HuH-7.5 (cell line): ENCODE measurements at regions not wholly inside any gene's neighbourhood (a gene's known extent, or its start where the extent isn't known, plus 50 kb on each side); places are given as distances from the start of the nearest gene placed in this dataset.
"Not testable (repeated sequence)": the region's sequence is repeated elsewhere in the genome, so short reads cannot be mapped to it uniquely, and the experiment has no call there.

Source experiments
- DNase-seq: peaks from one replicate; pipeline ENCODE4 v3.0.0; 2011; ENCODE audit warnings: low spot score

DNA sequence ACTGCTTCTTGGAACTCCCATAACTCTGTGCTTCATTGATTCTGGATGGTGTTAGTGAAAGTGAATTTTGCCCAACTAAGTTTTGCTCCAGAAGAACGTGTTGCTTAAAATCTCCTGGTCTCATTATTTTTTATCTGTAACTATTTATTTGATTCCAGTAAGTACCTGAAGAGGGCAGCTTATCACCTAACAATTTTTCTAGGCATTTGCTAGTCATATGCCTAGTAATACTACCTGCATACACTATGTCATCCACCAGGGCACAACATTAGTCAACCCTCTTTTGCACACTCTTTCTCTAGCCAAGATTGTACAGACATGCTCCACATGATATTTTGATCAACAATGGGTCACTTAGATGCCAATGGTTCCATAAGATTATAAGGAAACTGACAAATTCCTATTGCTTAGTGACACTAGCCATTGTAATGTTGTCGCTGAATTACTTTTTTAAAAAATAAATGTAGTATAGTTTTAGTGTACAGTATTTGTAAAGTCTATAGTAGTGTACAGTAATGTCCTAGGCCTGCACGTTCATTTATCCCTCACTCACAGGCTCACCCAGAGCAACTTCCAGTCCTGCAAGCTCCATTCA lies 499.9 kb upstream of the AADAT start:
- DNase-seq: no peak

- no peak for DNase-seq
These were observed 492.2 kb upstream of the AADAT start for GRCh38 chr4:170581969-170582368.

- no peak for DNase-seq
These were observed 491.6 kb upstream of the AADAT start for GRCh38 chr4:170581322-170581721.

GRCh38 chr4:170580651-170581050 lies 490.9 kb upstream of the AADAT start:
- DNase-seq: no peak

DNA sequence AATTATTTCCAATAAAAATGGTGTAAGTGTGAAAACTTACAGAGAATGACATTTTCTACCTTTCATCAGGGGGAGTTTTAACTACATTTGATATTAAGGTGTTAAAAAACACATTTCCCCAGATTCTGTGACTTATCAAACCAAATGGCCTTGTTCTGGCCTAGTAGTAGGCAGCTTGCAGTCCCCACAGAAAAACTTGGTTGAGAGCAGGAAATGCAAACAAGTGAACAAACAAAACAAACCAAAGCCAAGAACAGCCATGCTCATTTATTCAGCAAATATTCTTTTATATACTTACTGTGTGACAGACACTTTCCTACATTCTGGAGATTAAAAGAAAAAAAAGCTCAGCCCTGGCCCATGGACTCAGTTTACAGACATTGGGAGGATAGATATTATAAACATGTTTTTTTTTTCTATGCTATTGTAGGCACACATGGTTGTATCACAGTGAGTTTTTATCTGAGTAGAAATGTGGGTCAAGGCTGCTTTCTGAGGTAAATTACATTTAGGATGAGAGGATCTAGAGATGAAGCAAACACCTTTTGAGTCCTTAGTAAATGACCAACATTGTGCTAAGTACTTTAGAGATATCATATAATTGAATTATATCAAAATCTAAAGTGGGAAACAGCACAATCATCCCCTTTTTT lies 449.2 kb upstream of the AADAT start:
- no peak for DNase-seq

DNA sequence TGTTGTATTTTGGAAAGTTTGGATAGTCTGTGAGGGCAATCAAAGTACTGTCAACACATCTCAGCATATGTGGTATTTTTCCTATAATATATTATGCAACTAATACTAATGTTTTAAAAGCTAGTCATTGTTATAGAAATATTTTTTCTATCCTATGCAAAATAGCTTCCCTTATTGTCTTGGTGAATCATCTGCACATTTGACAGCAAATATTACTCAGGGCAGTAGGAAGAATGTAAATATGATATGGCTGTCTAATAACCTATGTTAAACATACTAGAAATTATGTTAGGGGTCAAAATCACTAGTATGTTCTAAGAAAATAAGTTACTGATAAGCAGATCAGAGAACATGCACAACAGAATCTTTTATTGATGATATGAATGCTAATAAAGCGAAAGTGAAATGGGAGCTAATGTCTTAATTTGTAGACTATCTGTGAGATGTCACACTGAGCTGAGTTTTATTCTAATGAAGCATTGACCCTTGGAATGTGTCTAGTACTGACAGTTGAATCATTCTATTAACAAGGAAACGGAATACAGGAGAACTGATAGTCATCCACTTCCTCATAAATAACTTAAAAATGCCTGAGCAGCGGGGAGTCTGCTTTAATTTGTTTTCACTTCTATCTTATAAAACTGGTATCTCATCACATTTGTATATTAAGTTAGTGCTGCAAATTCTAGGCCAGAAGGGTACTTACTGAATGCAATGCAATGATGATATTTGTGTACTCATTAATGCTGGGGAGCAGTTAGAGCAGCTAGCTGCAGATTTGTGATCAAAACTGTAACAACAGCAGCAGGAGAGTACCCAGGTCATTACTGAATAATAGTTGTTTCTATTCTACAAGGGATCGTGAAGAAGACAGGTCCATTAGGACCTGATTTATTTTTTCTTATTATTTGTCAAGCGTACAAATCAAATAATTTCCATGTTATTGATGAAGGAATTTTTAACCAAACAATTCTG lies 440.3 kb upstream of the AADAT start:
- no peak for DNase-seq

- no peak for DNase-seq
These were observed 436.7 kb upstream of the AADAT start for GRCh38 chr4:170526471-170526870.

- DNase-seq: no peak
These were observed 432.7 kb upstream of the AADAT start for GRCh38 chr4:170522427-170522970.

DNA sequence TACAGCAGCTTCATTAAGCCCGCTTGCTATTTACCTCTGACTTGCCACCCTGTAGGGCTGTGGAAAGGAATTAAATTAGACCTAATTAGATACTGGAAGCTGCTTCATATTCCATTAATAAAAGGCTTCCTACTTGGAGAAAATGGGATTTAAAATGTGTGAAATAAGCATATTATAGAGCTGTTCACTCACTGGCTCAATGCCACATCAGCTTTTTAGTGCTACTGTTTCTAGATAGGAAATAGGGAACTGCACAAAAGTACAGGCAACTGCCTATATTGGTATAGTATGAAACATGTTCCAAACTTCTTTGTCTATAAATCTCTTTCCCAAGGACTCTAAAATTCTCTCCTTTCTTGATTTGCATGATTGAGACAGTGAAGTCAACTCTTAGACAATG lies 407.9 kb upstream of the AADAT start:
- DNase-seq: no peak

- DNase-seq: no peak
These were observed 407.4 kb upstream of the AADAT start for GRCh38 chr4:170497112-170497511.

- DNase-seq: no peak
These were observed 402.2 kb upstream of the AADAT start for GRCh38 chr4:170491981-170492380.

DNA sequence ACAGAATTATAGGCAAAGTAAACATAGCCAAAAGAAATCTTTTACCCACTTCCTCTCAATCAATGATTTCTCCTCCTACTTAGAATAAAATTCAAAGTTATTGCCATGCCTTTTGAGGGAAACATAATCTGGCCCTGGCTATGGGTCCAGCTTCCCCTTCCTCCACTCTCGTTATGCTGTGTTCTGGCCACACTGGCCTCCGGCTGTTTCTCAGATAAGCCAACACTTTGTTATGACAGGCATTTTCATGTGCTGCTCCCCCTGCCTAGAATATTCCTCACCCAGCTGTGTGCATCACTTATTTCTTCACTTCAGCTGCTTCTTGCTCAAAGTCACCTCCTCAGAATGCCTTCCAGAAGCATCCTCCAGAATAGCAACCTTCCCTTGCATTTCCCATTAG lies 386.6 kb upstream of the AADAT start:
- no peak for DNase-seq

DNA sequence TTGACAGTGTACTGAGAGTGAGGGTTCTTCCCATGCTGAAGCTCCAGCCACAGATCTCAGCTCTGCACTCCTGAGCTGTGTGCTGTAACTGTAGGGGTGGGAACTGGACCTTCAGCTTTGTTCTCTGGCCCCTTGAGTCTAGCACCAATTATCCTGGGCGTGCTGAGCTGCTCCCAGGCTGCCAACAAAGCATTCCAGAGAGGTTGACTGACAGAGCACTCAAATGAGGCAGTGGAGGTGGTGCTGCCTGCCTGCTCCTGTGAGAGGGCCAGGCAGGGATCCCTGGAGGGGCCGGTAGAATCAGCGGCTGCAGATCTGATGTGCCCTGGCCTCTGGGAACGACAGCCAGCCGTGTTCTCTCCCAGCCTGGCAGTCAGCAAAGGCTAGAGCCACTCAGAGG lies 375.7 kb upstream of the AADAT start:
- no peak for DNase-seq

GRCh38 chr4:170464614-170465197 lies 374.9 kb upstream of the AADAT start:
- no peak for DNase-seq

DNA sequence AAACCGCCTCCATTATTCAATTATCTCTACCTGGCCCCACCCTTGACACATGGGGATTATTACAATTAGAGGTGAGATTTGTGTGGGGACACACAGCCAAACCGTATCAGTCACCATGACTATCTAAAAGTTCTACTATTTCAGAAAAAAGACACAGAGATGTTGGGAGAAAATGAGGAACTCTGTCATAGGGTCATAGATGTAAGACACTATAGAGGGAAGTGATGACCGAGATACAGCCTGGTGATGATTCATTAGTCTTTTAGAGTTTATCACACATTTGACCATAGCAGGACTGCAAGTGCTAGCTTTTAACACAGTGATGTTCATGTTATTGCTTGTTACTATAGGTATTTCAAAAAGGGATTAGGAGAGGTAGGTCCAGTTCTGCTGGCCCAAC lies 357.0 kb upstream of the AADAT start:
- no peak for DNase-seq

DNA sequence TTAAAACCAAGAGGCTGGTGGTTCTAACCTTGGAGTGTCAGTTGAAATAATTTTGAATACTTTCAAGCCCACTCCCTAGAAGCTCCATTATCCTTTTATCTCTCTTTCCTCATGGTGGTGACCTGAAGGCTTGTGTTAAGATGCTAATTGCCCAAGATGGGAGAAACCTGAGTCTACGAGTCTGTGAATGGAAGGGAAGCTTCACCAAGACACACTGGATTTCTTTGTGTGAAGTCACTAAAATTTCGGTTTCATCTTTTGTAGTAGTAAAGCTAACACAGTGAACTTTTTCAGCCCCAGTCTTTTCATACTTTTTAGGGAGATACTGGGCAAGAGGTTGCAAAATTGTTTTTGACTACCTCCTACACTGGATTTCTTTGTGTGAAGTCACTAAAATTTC lies 351.4 kb upstream of the AADAT start:
- DNase-seq: not testable (repeated sequence)

GRCh38 chr4:170428929-170429328 lies 339.2 kb upstream of the AADAT start:
- no peak for DNase-seq

GRCh38 chr4:170425521-170426143 lies 335.9 kb upstream of the AADAT start:
- DNase-seq: no peak

- DNase-seq: no peak
These were observed 335.3 kb upstream of the AADAT start for GRCh38 chr4:170425040-170425439.

DNA sequence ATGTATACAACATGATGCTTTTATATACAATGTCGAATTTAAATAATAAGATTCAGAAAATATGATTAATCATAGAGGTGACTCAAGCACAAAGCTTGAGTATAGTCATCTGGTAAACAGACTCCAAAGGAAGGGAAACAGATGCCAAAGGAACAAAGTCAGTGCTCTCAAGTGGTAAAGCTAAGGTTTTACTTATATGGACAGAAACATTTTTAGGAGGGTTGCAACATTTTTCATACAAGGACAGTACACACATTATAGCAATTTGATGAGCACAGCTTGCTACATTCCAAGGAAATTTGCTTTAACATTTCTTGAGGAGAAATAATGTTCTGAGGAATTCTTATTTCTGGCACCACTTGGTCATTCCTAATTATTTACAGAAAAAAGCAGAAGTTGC lies 333.4 kb upstream of the AADAT start:
- DNase-seq: no peak

- DNase-seq: no peak
These were observed 330.5 kb upstream of the AADAT start for GRCh38 chr4:170420255-170420693.

GRCh38 chr4:170414961-170415360 lies 325.2 kb upstream of the AADAT start:
- no peak for DNase-seq
